ENCODE measurements at regions not wholly inside any gene's neighbourhood (a gene's known extent, or its start where the extent isn't known, plus 50 kb on each side); places are given as distances from the start of the nearest gene placed in this dataset.

DNA sequence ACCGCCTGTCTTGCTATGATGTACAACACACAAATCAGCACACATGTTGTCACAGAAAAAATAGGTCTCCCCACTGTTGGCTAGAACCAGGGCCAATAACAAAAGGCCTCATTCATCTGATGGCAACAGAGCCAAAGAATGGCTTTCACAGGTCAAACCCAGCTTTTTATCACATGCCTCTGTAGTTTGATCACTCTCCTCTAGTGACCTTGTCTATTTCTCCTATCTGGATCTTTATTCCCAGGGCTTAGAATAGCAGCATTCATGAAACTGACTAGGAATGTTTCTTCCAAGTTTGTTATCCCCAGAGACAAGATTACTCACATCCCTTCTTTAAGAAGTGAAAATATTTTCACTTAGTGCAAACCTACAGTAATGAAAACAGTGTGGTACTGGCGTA, 285.8 kb upstream of the GYPC start (continued):
- TF ChIP-seq NPAS2 (CRISPR knock-in tag; IDR thresholded peaks at IDR 0.05; ENCODE audit: borderline replicate concordance) (no peak), ZXDC (CRISPR knock-in tag; IDR thresholded peaks at IDR 0.05) (no peak), ZNF709 (CRISPR knock-in tag; IDR thresholded peaks at IDR 0.05) (no peak), FOXJ3 (CRISPR knock-in tag; IDR thresholded peaks at IDR 0.05; ENCODE audit: borderline replicate concordance) (no peak)

DNA sequence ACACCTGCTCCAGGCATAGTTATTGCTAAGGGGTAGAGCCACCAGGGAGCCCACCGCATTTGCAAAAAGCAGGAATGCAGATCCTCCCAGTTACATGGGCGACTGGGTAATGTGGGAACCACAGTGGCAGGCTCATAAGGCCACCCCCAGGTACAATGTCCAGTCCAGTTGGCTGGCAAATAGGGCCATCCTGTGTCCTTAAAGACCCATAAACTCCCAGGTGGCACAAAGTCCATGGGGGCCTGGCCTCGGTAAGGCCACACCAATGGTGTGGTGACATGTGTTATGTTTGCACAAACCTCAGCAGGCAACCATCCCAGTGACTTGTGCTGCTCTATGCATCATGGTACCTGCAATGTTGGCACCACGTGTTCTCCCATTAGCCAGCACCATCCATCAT, 283.6 kb upstream of the GYPC start:
- ATAC-seq (no peak), FAIRE-seq (no peak), DNase-seq (ENCODE audit: low spot score) (no peak)
- Histone ChIP-seq H3K27me3 (ENCODE audit: control insufficient read depth in 1 of 2, insufficient read depth in 2 of 2, low read length in 2 of 2) (no peaks in the 10 kb centered on the region), H3K4me2 (ENCODE audit: low read depth, low read length) (no peak overlapping the region), H3K9me3 (ENCODE audit: low read length) (peaks cover 23% of the 10 kb centered on the region; the same call in 1 of the 2 replicates), H3K4me1 (ENCODE audit: insufficient read depth, low read length) (no peaks in the 10 kb centered on the region), H3K79me2 (ENCODE audit: insufficient read depth, low read length) (no peaks in the 10 kb centered on the region), H3K36me3 (replicated peaks in 1 of 2; ENCODE audit: control insufficient read depth in 1 of 2, insufficient read depth in 2 of 2, low read length in 2 of 2) (no peaks in the 10 kb centered on the region), H3K27ac (ENCODE audit: extremely low read length, insufficient read depth, low read length) (no peak overlapping the region), H2AFZ (ENCODE audit: low read length) (no peak overlapping the region), H4K20me1 (ENCODE audit: insufficient read depth, low read length) (no peaks in the 10 kb centered on the region), H3K9ac (ENCODE audit: insufficient read depth, low read depth, low read length) (no peak overlapping the region), H3K4me3 (replicated peaks in 1 of 3; ENCODE audit: insufficient read depth in 1 of 3, low read depth in 2 of 3, low read length in 3 of 3) (no peak overlapping the region)
- BruUV-seq (replicated peaks), result no TSS peak
- CTCF ChIA-PET (ENCODE audit: low intra/inter-chr PET ratio, low total read pairs), result no interaction called here
- in situ Hi-C loops (cut with HindIII; ENCODE audit: extremely low pct_ligation_motif_present, low pct_unique_long_range_greater_than_20kb) (no loop called here), intact Hi-C loops (cut with micrococcal nuclease; ENCODE audit: unreplicated experiment) (no loop called here)
- 21% methylated on average over 4 of the region's 4 CpGs for WGBS (ENCODE audit: low lambda C conversion rate)
- TF ChIP-seq ZZZ3 (CRISPR knock-in tag; IDR thresholded peaks at IDR 0.05; ENCODE audit: borderline replicate concordance) (no peak), ZNF337 (CRISPR knock-in tag; IDR thresholded peaks at IDR 0.05; ENCODE audit: borderline replicate concordance, low read depth) (no peak), SPEN (CRISPR knock-in tag; IDR thresholded peaks at IDR 0.05; ENCODE audit: low read depth) (no peak), RFX3 (CRISPR knock-in tag; IDR thresholded peaks at IDR 0.05) (no peak)
- POLR2A ChIA-PET, result no interaction called here

All from HepG2 (cell line).